ENCODE measurements at regions not wholly inside any gene's neighbourhood (a gene's known extent, or its start where the extent isn't known, plus 50 kb on each side); places are given as distances from the start of the nearest gene placed in this dataset.

GRCh38 chr2:217410681-217410960, 550.8 kb upstream of the TNP1 start:
- no peak for TF ChIP-seq CTCF (conservative IDR thresholded peaks at IDR 0.05)
- H3K27ac ChIP-seq: no peak overlapping the region

GRCh38 chr2:217409949-217410680, 550.3 kb upstream of the TNP1 start:
- no peak for TF ChIP-seq CTCF (conservative IDR thresholded peaks at IDR 0.05)
- H3K27ac ChIP-seq: no peak overlapping the region

GRCh38 chr2:217407362-217407761, 547.5 kb upstream of the TNP1 start:
- TF ChIP-seq CTCF (conservative IDR thresholded peaks at IDR 0.05): no peak
- no peak overlapping the region for H3K27ac ChIP-seq

- no peak overlapping the region for H3K27ac ChIP-seq
- no peak for TF ChIP-seq CTCF (conservative IDR thresholded peaks at IDR 0.05)
Observed at GRCh38 chr2:217404236-217404760, 544.4 kb upstream of the TNP1 start.

GRCh38 chr2:217402761-217403383, 543.0 kb upstream of the TNP1 start:
- no peak for TF ChIP-seq CTCF (conservative IDR thresholded peaks at IDR 0.05)
- no peak overlapping the region for H3K27ac ChIP-seq

- TF ChIP-seq CTCF (conservative IDR thresholded peaks at IDR 0.05): no peak
- no peak overlapping the region for H3K27ac ChIP-seq
Observed at GRCh38 chr2:217402144-217402543, 542.3 kb upstream of the TNP1 start.

GRCh38 chr2:217399291-217399690, 539.4 kb upstream of the TNP1 start:
- no peak overlapping the region for H3K27ac ChIP-seq
- TF ChIP-seq CTCF (conservative IDR thresholded peaks at IDR 0.05): no peak
